NCI-H2196 treated with DMSO at 0.1 percent for 48 hours (cell line): ENCODE measurements at regions not wholly inside any gene's neighbourhood (a gene's known extent, or its start where the extent isn't known, plus 50 kb on each side); places are given as distances from the start of the nearest gene placed in this dataset.
"Not testable (repeated sequence)": the region's sequence is repeated elsewhere in the genome, so short reads cannot be mapped to it uniquely, and the experiment has no call there.

Experiments used
- DNase-seq: peaks from one replicate; lab custom pipeline; 2025; ENCODE audit not compliant: unreplicated experiment; lab: John Stamatoyannopoulos, UW

DNA sequence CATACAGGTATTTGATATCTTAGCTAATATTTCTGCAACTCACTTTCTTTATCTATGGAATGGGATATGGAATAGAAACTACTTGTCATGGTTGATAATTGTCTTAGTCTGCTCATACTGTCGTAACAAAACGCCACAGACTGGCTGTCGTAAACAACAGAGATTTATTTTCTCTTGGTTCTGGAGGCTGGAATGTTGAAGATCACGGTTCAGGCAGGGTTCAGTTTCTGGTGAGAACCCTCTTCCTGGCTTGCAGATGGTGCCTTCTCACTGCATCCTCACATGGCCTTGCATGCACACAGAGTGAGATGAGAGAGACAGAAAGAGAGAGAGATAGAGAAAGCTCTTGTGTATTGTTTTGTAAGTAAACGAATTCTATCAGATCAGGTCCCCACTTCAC lies 332.7 kb upstream of the MAGI2 start:
- DNase-seq, result no peak

GRCh38 chr7:79785556-79785955 lies 332.1 kb upstream of the MAGI2 start:
- no peak for DNase-seq

DNA sequence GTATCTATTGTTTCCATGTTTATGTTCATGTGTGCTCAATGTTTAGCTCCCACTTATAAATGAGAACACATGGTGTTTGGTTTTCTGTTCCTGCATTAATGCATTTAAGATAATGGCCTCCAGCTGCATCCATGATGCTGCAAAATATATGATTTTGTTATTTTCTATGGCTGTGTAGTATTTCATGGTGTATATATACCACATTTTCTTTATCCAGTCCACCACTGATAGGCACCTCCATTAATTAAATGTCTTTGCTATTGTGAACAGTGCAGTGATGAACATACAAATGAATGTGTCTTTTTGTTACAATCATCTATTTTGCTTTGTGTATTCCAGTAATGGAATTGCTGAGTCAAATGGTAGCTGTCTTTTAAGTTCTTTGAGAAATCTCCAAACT lies 329.4 kb upstream of the MAGI2 start:
- no peak for DNase-seq

DNA sequence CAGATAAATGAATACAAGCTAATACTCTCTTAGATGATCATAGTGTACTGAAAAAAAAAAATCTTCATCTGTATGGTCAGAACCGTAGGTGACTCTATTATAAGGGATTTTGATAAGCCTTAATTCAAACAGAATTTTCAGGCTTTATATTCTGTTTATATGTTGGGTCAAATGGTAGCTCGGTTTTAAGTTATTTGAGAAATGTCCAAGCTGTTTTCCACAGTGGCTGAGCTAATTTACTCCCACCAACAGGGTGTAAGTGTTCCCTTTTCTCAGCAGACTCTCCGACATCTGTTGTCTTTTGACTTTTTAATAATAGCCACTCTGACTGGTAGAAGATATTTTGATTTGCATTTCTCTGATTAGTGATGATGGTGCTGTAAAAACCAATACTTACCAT lies 328.8 kb upstream of the MAGI2 start:
- no peak for DNase-seq

DNA sequence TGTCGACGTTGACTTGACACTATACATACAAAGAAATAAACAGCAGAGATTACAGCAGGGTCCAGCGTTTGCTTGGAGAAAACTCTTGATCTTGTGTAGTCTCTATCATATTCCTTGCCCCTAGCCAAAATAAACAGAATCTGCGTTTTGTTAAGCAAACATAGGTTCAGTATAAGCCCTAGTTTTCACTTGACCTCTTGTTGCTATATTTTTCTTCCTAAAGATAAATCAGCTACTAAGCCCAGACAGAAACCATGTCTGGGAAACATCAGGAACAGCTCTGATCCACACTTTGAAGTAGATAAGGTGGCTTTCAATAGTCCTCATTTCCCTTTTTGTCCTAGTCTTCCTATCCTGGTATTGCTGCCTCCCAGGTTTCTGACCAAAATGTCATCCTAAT lies 328.2 kb upstream of the MAGI2 start:
- DNase-seq, result no peak

DNA sequence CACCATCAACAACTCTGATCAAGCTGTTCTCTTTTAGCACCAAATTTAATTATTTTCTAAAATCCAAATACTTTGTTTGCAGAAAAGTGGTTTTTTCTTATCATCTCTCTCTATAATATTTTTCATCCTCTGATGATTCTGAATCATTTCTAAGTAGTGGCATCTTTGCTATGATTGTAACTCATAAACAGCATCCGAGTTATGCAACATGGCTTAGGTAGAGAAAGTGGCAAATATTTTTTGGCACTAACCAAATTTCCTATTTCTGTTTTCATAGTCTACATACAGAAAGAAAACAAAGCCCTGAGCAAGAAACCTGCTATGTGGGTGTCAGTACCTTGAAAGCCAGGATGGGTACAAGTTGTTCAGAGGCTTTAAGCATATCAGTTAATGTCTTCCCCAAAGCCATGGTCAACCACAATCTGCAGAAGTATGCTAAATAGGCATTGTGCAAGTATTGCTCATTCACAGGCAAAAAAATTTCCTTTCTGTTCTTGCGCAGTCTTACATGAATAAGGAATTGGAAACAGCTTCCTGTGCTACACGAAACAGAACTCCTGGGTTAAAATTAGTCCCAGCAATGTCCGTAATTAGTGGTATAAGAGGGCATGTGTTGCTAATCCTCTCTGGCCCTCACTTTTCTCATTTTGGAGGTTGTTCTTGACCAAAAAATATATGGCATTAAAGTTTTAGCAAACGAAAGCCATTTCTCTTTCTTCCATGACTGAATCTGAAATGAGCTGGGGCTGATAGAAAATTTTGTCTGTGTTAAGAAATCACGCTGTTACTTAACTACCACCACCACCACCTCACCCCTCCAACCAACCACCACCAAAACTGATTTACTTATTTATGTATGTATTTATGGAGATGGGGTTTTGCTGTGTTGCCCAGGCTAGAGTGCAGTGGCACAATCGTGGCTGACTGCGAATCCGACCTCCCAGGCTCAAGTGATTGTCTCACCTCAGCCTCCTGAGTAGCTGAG lies 325.6 kb upstream of the MAGI2 start:
- DNase-seq, result no peak

- DNase-seq, result no peak
Measured at GRCh38 chr7:79775911-79776310, 322.4 kb upstream of the MAGI2 start.

GRCh38 chr7:79774150-79774549 lies 320.7 kb upstream of the MAGI2 start:
- no peak for DNase-seq

DNA sequence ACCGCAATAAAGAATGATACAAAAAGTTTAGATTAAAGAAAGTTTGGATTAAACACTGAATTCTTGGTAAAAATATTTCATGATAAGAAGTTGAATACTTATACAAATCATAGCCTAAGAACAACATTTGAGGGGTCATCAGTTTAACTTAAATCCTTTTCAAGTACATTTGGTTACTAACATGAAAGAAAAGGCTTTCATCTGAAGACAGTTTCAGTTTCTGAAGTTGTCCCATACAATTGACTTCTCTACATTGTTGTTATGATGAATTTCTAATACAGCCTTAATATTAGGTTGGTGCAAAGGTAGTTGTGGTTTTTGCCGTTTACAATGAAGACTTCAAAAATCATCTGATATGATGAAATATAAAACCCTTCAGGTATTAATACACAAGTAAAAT lies 317.5 kb upstream of the MAGI2 start:
- no peak for DNase-seq

DNA sequence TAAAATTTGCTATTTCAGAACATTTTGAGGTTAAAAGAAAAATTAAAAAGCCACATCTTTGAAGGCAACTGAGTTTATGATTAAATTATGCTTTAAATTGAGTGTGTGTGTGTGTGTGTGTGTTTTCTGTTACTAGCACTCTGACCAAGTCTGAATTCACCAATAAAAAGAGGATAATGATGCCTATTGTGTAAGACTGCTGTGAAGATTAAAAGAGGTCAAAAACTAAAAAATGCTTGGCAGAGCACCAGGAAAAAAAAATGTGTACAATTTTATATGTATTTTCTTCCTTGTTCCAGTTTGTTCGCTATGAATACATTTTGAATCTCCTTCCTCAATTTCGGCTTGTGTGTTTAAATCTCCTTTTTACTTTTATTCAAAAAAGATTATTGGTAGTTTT lies 316.6 kb upstream of the MAGI2 start:
- DNase-seq, result no peak

- not testable (repeated sequence) for DNase-seq
Measured at GRCh38 chr7:79767876-79768560, 314.6 kb upstream of the MAGI2 start.

DNA sequence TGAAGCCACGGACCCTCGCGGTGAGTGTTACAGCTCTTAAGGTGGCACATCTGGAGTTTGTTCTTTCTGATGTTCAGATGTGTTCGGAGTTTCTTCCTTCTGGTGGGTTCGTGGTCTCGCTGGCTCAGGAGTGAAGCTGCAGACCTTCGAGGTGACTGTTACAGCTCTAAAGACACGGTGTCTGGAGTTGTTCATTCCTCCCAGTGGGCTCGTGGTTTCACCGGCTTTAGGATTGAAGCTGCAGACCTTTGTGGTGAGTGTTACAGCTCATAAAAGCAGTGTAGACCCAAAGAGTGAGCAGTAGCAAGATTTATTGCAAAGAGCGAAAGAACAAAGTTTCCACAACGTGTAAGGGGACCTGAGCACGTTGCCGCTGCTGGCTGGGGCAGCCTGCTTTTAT lies 313.7 kb upstream of the MAGI2 start:
- DNase-seq, result not testable (repeated sequence)

DNA sequence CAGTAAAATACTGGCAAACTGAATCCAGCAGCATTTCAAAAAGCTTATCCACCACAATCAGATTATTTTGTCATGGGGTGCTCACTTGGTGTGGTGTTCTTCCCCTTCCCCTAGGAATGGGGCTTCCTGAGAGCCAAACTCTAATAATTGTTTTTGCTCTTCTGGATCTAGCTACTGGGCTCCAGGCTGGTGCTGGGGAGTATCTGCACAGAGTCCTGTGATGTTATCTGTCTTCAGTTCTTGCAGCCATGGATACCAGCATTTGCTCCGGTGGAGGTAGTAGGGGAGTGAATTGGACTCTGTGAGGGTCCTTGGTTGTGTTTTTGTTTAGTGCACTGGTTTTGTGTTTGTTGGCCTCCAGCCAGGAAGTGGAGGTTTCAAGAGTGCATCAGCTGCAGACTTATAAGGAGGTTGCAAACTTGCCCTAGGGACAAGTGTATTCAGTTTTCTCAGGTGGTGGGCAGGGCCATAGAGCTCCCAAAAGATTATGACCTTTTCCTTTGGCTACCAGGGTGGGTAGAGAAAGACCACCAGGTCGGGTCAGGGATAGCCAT lies 308.5 kb upstream of the MAGI2 start:
- DNase-seq, result no peak

DNA sequence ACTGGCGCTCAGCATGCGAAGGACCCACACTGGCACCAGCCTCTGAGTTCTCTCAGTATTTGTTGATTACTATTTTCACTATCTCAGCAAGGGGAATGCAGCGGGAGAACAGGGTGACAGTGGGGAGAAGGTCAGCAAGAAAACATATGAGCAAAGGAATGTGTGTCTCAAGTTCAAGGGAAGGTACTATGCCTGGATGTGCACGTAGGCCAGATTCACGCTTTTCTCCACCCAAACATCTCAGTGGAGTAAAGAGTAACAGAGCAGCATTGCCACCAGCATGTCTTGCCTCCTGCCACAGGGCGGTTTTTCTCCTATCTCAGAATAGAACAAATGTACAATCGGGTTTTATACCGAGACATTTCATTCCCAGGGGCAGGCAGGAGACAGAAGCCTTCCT lies 297.5 kb upstream of the MAGI2 start:
- not testable (repeated sequence) for DNase-seq

- no peak for DNase-seq
Measured at GRCh38 chr7:79749856-79750255, 296.4 kb upstream of the MAGI2 start.

GRCh38 chr7:79741684-79742083 lies 288.2 kb upstream of the MAGI2 start:
- DNase-seq, result no peak

DNA sequence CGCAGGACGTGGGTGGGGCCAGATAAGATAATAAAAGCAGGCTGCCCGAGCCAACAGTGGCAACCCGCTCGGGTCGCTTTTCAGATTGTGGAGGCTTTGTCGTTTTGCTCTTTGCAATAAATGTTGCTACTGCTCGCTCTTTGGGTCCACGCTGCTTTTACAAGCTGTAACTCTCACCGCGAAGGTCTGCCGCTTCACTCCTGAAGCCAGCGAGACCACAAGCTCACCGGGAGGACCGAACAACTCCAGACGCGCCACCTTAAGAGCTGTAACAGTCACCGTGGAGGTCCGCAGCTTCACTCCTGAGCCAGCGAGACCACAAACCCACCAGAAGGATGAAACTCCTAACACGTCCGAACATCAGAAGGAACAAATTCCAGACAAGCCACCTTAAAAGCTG lies 286.6 kb upstream of the MAGI2 start:
- DNase-seq, result no peak

- not testable (repeated sequence) for DNase-seq
Measured at GRCh38 chr7:79739036-79739709, 285.7 kb upstream of the MAGI2 start.

DNA sequence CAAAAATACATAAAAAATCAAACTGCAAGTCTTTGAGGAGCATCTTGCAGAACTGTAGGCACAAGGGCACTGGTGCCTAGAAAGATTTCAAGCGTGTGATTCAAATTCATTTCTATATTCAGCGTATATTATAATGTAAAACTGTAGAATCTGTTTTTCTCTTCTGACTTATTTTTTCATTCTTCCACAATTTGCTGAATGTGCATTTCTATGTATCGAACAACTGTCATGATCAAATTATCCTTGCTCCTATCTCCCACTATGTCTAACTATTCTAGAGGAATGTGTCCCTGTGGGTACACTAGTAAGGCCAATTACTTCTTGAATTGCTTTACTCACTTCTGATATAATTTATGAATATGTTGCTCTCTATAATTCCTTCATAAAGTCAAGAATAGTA lies 283.0 kb upstream of the MAGI2 start:
- no peak for DNase-seq

- no peak for DNase-seq
Measured at GRCh38 chr7:79735012-79735411, 281.5 kb upstream of the MAGI2 start.

DNA sequence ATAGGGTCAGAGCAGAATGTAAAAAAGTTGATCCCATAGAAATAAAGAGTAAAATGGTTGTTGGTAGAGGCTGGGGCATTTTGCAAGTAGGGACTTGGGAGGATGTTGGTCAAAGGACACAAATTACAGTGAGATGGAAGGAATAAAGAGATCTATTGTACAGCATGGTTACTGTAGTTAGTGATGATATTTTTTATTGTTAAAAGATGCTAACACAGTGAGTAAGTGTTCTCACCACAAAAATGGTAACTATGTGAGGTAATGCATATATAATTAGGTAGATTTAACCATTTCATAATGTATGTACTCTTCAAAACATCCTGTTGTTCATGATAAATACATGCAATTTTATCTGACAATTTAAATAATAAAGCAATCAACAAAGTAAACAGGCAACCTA lies 280.7 kb upstream of the MAGI2 start:
- no peak for DNase-seq
